SK-N-DZ (cell line): ENCODE measurements at regions not wholly inside any gene's neighbourhood (a gene's known extent, or its start where the extent isn't known, plus 50 kb on each side); places are given as distances from the start of the nearest gene placed in this dataset.

Source experiments
- small RNA-seq, 2 experiments: library from RNA; depleted of rRNA; stranded (forward); fragments of <200 nt; gene quantifications; one replicate each; pipeline ENCODE3, GENCODE V24; 2014

Small RNAs in the stretch of these regions (small RNA-seq; reads per million reads assigned to genes)
- 0.08 to 2.5 reads per million in 2 experiments for gene MIR3660
